Stimulated activated CD4-positive, alpha-beta T cell treated with anti-CD3 and anti-CD28 coated beads, Interleukin-1b, Interleukin-23, amount 100 ng/mL, for 48 hours (primary cell): ENCODE measurements at regions not wholly inside any gene's neighbourhood (a gene's known extent, or its start where the extent isn't known, plus 50 kb on each side); places are given as distances from the start of the nearest gene placed in this dataset.

ENCODE experiments used
- DNase-seq: peaks from one replicate; pipeline ENCODE4 v3.0.0-alpha.2; 2020

DNA sequence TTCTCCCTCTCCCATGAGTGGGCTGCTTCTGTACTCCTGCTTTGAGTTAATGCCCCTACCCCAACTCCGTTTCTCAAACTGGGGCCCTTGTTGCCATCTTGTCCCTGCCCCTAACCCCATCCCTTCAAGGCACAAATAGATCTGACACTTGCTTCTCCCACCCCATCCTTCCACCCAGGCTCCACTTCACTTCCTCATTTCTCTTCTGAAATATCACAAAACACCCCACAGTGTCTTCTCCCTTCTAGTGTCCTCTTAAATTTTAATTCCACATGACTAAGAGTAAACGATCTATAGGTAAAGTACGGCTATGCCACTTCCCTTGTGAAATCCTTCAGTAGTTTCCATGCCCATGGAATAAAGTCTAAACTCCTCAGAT, 571.6 kb upstream of the NOX3 start:
- DNase-seq: no peak

DNA sequence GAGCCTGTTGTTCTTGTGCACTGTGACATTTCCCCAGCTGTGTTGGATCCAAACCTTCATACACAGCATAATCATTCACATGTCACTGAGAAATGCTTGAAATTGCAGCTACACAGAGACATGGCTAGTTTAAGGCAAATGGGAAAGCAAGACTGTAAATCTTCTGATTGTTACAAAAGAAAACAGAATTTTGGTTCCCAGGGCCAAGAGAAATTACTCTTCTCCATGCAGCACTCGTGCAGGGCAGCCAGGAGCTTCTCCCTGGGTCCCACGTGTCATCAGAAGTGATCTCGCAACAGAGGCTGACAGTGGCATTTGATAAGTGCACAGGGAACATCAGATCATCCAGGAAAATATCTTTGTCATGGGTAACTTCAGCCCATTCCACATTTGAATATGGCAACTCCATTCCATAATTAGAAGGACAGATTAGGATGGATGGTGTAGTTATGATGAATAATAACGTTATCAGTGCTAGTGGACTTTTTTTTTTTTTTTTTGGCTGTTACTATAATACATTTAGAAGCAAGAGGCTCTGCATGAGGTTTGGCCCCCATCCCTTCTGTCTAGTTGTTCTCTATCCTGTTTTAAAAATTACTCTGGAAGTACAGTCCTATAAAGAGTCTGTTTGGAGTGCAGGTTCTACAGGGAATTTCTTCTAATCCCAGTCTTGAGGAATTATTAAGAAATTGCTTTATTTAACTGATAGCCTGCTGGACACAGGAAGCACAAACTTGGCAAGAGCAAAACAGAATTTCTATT, 571.0 kb upstream of the NOX3 start:
- DNase-seq: no peak

DNA sequence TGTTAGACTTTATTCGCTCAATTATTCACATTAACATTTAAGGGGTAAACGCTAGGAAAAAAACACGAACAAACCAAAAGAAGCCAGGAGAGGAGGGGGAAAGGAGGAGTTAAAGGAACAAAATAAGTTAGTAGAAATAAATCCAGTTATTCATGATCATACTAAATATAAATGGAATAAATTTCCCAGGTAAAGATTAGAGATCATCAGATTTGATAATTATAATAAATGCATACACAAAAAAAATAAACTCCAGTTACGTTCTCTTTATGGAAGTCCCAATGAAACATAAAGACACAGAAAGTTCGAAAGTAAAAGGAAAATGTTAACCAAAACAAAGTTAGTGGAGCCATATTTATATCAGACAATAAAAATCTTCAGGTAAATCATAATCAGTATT, 568.7 kb upstream of the NOX3 start:
- no peak for DNase-seq

DNA sequence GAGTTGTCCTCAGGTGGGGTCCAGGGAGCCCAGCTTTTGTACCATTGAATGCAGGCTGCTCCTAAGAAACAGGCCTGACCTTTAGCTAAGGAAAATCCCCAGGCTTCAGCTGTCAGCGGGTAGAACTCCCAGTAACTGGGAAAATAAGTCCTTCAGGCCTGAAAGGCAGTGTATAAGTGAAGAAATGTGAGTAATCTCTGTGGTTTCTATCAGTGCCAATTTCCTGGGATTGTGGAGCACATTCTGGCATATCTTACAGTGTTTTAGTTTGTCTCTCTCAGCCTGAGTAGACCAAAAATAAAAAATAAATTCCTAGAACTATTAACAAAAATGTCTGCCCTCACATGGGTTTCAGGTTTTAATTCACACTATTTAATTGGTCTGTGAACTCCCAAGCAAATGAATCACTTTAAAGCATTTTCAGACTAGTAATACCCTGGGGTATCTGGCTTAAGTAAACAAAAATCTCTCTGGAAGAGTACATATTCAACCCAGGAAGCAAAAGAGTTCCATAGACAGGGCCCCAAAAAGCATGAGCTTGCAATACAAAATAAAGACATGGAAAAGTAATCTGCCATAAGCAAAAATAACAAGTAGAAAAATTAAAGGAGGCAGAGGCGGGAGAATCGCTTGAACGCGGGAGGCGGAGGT, 566.2 kb upstream of the NOX3 start:
- no peak for DNase-seq

DNA sequence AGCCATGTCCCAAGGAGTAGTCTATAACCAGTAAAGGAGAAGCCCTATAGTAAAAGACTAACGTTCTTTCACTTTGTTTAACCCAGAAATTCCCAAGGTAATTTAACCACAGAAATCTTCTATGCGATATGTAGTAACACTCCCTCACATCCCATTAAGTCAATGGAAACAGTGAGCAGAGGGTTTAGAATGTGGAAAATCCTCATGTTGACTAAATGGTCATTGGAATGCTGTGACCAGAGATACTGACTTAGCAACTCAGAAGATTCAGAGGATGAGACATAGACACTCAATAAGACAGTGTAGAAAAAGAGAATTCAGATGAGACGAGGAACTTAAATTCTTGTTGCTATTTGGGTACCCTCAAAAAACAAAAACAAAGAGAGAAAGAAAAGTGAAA, 562.2 kb upstream of the NOX3 start:
- no peak for DNase-seq

DNA sequence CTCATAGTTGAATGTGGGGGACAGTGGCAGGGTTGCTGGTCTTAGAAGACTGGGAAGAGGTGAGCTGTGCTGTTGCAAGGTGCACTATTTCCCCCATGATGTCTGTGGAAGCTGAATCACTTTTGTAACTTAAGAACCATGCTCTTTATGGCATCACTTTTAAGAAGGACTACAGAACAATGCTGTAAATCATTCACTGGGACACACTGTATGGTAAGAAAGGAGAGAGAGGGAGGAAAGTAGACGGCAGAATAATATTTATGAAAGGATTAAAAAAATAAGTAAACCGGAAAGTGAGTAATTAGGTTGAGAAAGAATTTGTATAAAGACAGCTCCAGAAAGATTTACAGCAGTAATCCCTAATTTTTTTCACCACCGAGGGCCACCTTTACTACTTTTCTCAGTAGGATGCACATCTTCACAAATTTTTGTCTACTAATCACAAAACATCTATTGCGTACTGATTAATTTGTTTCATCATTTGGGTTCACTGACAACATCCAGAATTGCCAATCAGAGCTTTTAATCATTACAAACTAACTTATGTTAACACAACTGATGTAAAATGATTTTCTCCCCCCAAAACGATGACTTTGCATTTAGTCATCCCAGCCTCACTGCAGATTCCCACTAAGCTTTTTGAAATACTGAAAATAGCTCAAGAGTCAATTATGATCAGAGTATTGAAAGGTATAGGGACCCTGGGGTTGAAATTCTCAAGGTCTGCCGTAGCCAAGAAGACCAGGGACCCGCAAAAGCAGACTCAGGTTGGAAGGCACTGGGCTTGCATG, 560.7 kb upstream of the NOX3 start:
- DNase-seq: no peak

DNA sequence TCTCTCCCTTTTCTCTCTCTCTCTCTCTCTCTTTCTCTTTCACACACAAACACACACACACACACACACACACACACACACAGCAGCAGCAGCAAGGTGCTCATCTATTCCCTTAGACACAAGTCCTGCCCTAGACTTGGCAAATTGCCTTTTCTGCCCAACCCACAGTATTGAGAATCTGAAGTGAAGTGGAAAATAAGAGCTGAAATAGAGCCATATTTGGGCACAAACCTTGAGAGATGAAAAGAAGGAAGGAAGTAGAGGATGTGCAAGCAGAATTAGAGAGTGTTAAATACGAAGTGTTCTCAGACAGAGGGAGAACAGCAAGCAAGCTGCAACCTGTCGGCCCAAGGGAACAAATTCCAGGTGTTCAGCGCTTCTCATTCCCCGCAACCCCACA, 557.5 kb upstream of the NOX3 start:
- peak; percentile 5 for DNase-seq

DNA sequence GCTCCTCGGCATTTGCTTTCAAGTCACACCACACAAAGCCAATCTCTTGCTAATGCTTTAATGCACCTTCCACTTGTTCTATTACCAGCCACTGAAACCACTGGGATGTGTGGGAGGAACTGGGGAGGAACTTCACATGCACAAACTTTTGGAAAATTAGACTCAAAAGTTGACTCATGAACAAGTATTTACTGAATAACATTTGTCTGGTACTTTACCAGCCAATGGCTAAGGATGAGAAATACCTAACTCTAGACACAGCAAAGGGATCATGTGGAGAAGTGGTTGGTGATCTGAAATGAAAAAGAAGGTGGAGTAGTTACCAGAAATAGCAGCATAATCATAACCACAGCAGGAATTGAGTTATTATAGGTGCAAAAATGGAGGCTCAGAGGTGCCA, 554.0 kb upstream of the NOX3 start:
- peak; percentile 3 for DNase-seq

DNA sequence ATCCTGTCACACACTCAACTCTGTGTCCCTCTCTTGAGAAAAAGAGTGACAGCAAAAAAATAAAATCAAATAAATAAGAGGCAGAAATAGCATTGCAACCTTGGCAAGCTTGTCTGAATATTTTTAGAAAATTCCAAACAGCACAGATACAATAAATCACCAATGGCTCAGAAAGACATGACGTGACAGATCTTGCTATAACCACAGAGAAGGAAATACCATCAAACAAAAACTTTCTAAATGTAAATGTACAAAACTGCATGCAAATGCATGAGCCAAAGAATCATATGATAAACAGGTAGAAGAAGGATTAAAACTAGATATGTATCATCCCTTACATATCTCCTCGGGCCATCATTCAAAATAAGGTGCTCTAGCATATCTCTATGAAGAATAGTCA, 549.2 kb upstream of the NOX3 start:
- no peak for DNase-seq

DNA sequence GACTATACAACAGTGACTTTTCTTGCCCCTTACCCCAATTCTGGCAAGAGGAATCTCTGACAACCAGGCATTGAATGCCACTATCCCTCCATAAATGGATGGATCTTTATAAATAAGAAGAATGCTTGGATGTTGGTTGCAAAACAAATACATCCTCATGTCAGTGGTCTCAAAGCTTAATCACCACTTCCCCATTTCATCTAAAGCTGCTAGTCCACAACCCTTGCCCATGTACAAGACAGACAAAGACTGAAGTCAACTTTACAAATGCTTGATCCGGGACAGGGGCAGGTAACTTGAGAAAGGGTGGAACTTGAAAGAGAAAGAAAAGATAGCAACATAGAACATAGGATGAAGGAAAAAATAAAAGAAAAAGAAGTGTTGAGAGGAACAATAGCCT, 540.5 kb upstream of the NOX3 start:
- DNase-seq: no peak

DNA sequence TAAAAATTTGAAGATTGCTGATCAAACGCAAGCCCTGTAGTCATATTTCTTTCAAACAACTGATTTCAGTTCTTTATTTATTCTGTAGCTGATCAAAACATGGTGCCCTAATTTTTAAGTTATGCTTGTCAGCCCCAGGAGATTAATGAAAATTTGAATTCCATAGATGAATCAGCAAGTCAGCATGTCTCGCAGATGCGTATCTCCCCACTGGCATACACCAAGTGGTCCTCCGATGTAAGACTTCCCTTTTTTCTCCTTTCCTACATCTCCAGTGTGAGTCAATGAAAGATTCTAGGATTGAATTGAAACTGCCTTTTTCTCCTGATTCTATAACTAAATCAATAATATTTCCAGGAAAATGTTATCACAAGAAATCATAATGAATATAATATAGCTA, 539.6 kb upstream of the NOX3 start:
- no peak for DNase-seq

DNA sequence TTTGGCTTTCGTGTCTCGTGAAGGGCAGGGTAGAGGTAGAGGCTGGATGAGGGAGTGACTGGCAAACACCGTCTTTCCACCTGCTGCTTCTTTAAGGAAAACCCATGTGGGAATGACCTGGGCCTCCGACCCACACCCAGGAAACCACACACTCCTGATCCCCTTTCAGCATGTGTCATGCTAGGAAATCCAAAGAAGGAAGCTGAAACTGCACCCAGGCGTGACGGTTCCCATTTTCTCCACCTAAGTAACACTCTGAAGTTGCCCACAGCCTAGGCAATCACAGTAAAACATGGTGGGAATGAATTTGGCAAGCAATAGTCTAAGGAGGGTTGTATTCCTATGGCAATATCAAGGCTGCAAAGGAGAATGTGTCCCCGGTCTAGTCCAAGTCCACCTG, 538.4 kb upstream of the NOX3 start:
- no peak for DNase-seq

DNA sequence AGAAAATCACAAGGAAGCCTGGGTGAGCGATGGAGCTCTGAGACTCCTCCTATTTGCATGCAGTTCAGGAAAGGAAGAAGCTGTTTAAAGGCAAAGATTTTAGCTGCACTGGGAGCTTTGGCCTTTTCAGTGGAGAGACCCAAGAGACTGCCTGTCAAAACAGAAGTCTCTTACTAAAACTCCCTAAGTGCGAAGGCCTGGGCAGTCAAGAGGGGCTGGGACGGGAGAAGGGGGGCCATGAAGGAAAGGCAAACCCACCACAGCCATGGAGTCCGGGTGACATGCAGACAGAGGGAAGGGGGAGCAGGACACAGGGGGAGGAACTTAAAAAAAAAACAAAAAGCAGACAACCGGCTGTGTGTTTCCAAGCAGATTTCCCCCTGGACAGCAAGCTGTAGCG, 537.6 kb upstream of the NOX3 start:
- DNase-seq: no peak

DNA sequence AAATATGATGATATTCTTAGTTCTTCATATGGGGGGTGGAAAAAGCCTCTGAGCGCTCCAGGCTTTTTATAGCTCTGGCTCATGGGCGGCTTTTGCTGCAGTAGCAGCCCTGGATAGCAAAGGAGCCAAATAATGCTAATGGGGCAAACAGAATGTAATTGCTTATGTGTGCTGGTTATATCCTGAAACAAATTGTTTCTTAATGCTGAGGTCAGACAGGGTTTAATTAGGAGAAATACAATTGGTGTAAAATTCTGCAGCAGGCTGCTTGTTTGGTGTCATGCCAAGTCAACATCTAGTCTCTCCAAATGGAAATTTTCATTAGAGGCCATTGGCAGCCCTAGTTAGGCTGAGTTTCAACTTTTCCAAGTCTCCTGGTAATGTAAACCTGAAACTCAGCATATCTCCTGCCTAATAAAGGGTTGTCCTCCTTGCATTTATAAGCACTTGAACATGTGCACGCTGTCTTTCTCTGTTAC, 530.1 kb upstream of the NOX3 start:
- no peak for DNase-seq

DNA sequence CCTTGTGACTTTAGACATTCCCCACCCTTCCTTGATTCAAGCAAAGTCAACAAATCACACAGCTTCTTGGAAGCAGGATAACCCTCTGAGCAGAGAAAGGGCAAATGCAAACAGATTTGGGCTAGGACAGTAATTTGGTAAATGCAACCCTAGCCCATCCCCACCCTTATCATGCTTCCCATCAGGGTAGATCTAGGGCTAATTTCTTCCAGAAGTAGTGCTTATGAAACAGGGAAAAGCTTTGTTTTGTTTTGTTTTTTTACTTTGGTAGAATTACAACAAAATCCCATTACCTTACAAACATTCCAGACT, 525.1 kb upstream of the NOX3 start:
- DNase-seq: no peak

DNA sequence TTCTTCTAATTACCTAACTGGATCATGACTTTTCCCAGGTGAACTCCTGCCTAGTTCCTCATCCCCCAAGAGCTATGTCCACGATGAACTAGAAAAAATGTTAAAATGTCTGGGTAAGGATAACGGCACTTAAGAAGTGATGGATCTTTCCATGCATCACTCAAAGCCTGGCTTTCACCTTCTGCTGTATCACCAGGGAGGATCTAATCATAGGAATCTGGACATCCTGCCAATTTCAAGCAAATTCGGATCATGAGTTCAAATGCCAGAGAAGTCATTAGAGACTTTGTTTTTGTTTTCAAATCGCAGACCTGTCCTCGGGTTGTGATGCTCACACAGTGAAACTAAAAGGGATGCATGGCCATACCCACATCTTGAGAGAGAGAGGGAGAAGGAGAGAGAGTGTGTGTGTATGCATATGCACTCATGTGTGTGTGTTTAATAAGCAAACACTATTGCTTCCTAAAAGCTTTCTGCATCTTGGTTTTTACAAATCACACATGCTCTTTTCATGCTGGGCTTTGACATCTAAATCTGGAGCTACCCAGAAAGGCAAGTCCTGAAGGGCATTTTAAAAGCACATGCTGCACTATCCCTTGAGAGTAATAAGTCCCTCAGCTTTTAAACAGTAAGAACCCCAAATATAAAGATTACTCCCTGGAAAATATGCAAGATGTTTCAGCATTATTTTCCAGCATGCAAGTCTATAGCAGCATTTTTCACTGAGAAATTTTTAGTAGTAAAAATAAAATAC, 524.6 kb upstream of the NOX3 start:
- no peak for DNase-seq

DNA sequence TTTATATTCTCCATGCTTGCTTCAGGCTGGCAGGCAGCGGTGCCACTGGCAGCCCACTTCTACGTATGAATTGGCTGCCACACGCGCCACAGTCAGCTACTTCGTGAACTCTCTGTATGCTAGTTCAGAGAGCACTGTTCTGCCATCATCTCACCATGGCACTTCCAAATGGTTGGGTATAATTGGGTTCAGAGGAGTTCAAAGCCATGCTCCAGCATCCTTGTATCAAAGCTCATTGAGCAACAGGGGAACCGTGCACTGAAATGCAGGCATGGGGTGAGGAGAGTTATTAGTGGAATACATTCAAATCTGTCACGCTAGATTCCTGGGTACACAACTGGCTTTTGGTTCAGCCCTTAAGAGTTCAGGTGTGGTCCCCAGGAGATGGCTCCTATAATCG, 519.9 kb upstream of the NOX3 start:
- no peak for DNase-seq

DNA sequence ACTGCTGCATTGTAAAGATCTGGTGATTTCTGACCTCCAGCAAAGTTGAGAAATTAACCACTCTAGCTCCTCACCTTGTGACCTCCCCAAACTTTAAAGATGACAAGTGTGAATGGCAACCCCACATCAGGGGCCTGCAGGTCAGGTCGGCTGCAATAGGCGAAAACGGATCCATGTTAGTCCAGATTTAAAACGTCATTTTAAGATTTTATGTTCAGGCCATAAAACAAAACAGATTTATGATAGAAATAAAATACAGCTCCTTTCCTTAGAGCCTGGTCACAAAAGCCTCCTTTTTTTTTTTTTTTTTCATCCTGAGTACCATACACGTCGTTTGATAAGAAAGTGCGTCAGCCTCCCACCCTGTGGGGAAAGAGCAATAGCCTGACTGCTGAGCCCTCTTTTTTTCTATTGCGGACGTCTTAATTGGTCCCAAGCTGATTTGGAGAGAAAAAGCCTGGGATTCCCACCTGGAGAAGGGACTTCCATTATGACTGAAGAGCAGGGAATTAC, 519.2 kb upstream of the NOX3 start:
- no peak for DNase-seq

DNA sequence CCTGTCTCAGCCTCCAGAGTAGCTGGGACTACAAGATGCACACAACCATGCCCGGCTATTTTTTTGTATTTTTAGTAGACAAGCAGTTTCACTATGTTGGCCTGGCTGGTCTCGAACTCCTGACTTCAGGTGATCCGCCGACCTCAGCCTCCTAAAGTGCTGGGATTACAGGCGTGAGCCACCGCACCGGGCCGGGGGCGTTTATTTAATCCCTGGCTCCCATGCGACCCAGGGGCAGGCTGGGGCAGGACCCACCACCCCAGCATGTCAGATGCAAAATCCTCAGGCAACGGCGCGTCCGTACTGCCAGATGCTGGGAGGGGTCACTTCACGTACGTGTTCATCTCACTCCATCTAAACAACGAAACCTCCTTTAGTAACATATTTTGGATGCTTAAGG, 518.7 kb upstream of the NOX3 start:
- DNase-seq: no peak

DNA sequence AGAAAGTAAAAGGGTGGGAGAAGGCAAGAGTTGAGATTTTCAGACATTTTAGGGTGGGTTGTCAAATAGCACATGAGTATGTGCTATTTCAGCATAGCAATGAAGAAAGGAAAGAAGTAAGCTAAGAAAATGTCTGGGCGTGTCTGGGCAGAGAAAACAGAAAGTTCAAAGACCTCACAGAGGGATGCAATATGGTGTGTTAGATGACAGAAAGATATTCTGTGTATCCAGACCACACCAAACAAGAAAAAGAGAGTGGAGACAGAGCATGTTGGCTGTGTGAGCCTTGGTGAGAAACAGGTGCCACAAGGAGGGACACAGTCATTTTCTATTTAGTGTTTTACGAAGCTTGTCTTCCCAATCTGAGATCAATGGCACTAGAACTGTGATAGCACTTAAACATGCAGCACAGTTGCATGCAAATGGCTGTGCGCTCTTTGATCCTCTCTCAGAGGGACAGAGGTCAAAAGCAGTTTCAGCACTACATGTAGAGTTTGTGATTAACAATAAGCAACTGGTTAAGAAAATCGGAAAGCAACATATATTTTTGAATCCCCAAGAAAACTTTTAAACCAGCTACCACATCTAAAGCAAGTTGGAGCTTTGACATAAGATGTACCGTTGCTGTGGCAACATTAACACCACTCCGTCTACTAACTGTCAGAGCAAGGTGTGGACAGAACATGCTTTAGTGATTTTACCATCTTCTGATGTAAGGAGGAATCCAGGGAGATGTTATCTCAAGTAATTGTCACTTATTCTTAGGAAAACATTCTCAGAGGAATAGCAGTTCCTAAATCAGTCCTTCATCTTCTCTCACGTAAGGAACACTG, 515.5 kb upstream of the NOX3 start:
- no peak for DNase-seq

DNA sequence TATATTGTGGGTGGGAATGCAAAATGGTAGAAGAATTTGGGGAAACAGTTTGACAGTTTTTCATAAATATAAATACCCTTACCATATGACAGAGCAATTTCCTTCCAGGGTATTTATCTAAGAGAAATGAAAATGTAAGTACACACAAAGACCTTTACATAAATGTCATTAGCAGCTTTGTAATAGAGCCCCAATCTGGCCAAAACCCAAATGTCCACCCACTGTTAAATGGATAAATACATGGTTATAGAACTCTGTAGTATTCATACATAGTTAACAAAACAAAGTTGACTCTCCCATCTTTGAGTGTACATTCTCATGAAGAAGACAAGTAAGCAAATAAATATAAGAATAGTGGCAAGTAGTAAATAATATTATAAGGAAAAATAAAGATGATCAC, 514.8 kb upstream of the NOX3 start:
- DNase-seq: no peak

DNA sequence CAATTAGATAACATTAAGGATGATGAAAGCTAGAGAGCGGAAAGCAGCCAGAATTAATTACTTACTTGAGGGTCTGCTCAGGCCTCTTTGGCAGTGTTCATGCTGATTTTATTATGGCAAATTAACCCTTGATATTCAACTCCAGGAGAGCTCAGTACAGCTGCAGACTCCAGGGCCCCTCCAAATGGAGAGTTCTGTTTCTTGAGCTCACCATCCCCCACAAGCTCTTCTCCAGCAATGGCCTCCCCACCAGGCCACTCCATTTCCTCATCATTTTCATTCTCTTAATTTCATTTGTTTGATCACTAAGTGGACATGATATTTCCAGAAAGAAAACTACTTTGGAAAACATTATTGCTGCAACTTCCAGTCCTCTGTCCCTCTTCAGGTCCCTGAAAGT, 513.3 kb upstream of the NOX3 start:
- DNase-seq: no peak
